ENCODE measurements at regions not wholly inside any gene's neighbourhood (a gene's known extent, or its start where the extent isn't known, plus 50 kb on each side); places are given as distances from the start of the nearest gene placed in this dataset.

GRCh38 chr12:115693970-115694369 is 583.5 kb downstream of the MED13L start (continued):
- TF ChIP-seq TSHZ2 (CRISPR knock-in tag; IDR thresholded peaks at IDR 0.05): no peak
- TF ChIP-seq GLIS3 (CRISPR knock-in tag; IDR thresholded peaks at IDR 0.05): no peak
- TF ChIP-seq, protein P1, sequence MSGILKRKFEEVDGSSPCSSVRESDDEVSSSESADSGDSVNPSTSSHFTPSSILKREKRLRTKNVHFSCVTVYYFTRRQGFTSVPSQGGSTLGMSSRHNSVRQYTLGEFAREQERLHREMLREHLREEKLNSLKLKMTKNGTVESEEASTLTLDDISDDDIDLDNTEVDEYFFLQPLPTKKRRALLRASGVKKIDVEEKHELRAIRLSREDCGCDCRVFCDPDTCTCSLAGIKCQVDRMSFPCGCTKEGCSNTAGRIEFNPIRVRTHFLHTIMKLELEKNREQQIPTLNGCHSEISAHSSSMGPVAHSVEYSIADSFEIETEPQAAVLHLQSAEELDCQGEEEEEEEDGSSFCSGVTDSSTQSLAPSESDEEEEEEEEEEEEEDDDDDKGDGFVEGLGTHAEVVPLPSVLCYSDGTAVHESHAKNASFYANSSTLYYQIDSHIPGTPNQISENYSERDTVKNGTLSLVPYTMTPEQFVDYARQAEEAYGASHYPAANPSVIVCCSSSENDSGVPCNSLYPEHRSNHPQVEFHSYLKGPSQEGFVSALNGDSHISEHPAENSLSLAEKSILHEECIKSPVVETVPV (CRISPR knock-in tag; IDR thresholded peaks at IDR 0.05): no peak
- no peak for TF ChIP-seq ISL1 (CRISPR knock-in tag; IDR thresholded peaks at IDR 0.05)
- TF ChIP-seq ZC3H10 (CRISPR knock-in tag; IDR thresholded peaks at IDR 0.05): no peak
- TF ChIP-seq PPARA (CRISPR knock-in tag; IDR thresholded peaks at IDR 0.05; ENCODE audit: borderline replicate concordance): no peak
- no peak for TF ChIP-seq ZNF8 (CRISPR knock-in tag; IDR thresholded peaks at IDR 0.05)
- TF ChIP-seq OSR1 (CRISPR knock-in tag; IDR thresholded peaks at IDR 0.05): no peak

GRCh38 chr12:115691123-115691522 is 586.4 kb downstream of the MED13L start:
- no peak for ATAC-seq

DNA sequence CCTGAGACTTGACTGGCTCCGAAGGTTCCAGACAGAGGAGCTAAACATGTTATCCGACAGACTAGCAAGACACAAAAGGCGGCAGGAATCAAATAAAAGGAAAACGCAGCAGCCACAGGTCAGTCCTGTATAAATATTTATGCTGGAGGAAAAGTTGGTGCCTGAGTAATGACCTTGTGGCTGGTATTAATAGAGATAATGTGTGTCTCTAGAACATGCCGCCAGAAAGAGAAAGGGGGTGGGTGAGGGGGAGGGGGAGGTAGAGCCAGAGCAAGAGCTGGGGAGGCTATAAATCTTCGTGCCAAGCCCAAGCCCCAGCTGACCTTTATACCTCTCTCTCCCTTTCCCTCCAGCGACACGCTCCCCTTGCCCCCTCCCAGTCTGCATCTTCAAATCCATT is 590.4 kb downstream of the MED13L start:
- ATAC-seq: no peak
- no peak for TF ChIP-seq ZNF565 (CRISPR knock-in tag; conservative IDR thresholded peaks at IDR 0.05; ENCODE audit: low read depth)
- no peak for TF ChIP-seq ARNTL (CRISPR knock-in tag; IDR thresholded peaks at IDR 0.05; ENCODE audit: borderline replicate concordance, low read depth)
- no peak for TF ChIP-seq ISL1 (CRISPR knock-in tag; IDR thresholded peaks at IDR 0.05)
- TF ChIP-seq, protein P2, sequence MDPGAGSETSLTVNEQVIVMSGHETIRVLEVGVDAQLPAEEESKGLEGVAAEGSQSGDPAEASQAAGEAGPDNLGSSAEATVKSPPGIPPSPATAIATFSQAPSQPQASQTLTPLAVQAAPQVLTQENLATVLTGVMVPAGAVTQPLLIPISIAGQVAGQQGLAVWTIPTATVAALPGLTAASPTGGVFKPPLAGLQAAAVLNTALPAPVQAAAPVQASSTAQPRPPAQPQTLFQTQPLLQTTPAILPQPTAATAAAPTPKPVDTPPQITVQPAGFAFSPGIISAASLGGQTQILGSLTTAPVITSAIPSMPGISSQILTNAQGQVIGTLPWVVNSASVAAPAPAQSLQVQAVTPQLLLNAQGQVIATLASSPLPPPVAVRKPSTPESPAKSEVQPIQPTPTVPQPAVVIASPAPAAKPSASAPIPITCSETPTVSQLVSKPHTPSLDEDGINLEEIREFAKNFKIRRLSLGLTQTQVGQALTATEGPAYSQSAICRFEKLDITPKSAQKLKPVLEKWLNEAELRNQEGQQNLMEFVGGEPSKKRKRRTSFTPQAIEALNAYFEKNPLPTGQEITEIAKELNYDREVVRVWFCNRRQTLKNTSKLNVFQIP (CRISPR knock-in tag; IDR thresholded peaks at IDR 0.05; ENCODE audit: borderline replicate concordance, low read depth): no peak
- no peak for TF ChIP-seq TSHZ2 (CRISPR knock-in tag; IDR thresholded peaks at IDR 0.05)
- no peak for TF ChIP-seq CSDC2 (CRISPR knock-in tag; IDR thresholded peaks at IDR 0.05)
- no peak for TF ChIP-seq OSR1 (CRISPR knock-in tag; IDR thresholded peaks at IDR 0.05)
- TF ChIP-seq ZC3H10 (CRISPR knock-in tag; IDR thresholded peaks at IDR 0.05): no peak
- no peak for TF ChIP-seq CREB5 (CRISPR knock-in tag; IDR thresholded peaks at IDR 0.05; ENCODE audit: low read depth)
- TF ChIP-seq SNAI2 (CRISPR knock-in tag; IDR thresholded peaks at IDR 0.05): no peak

More at GRCh38 chr12:115691123-115691522, 586.4 kb downstream of the MED13L start:
- TF ChIP-seq ESRRG (CRISPR knock-in tag; IDR thresholded peaks at IDR 0.05): no peak
- no peak for TF ChIP-seq GLIS3 (CRISPR knock-in tag; IDR thresholded peaks at IDR 0.05)
- no peak for TF ChIP-seq SNAI2 (CRISPR knock-in tag; IDR thresholded peaks at IDR 0.05)
- TF ChIP-seq ARNTL (CRISPR knock-in tag; IDR thresholded peaks at IDR 0.05; ENCODE audit: borderline replicate concordance, low read depth): no peak
- TF ChIP-seq OSR1 (CRISPR knock-in tag; IDR thresholded peaks at IDR 0.05): no peak
- TF ChIP-seq BACH2 (CRISPR knock-in tag; IDR thresholded peaks at IDR 0.05; ENCODE audit: borderline replicate concordance): no peak
- TF ChIP-seq PPARA (CRISPR knock-in tag; IDR thresholded peaks at IDR 0.05; ENCODE audit: borderline replicate concordance): no peak
- no peak for TF ChIP-seq ZFP3 (CRISPR knock-in tag; IDR thresholded peaks at IDR 0.05)
- no peak for TF ChIP-seq ZNF70 (CRISPR knock-in tag; IDR thresholded peaks at IDR 0.05)
- no peak for TF ChIP-seq ZC3H10 (CRISPR knock-in tag; IDR thresholded peaks at IDR 0.05)
- TF ChIP-seq, protein P1 (CRISPR knock-in tag; IDR thresholded peaks at IDR 0.05): no peak
- no peak for TF ChIP-seq TSHZ2 (CRISPR knock-in tag; IDR thresholded peaks at IDR 0.05)
- no peak for TF ChIP-seq TOX (CRISPR knock-in tag; IDR thresholded peaks at IDR 0.05; ENCODE audit: borderline replicate concordance)
